ENCODE measurements at regions not wholly inside any gene's neighbourhood (a gene's known extent, or its start where the extent isn't known, plus 50 kb on each side); places are given as distances from the start of the nearest gene placed in this dataset.

DNA sequence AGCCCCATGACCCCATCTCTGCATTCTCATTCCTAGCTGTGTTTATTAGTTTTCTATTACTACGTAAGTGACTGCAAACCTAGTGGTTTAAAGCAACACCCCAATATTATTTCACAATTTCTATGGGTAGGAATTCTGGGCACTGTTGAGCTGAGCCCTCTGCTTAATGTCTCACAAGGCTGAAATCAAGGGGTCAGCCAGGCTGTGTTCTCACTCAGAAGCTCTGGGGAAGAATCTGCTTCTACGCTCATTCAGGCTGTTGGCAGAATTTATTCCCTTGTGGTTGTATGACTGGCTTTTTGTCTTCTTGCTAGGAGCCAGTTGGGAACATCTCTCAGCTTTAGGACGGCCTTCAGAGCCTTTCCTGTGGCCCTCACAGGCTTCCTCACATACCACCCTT is 181.0 kb downstream of the GIPC2 start (continued):
- TF ChIP-seq ZNF548 (tag by site-specific recombination; IDR thresholded peaks at IDR 0.05) (no peak), ZNF174 (tag by site-specific recombination; IDR thresholded peaks at IDR 0.05) (no peak), ZNF23 (tag by site-specific recombination; IDR thresholded peaks at IDR 0.05; ENCODE audit: borderline replicate concordance) (no peak), GFI1B (tag by site-specific recombination; IDR thresholded peaks at IDR 0.05) (no peak), SALL2 (tag by site-specific recombination; IDR thresholded peaks at IDR 0.05; ENCODE audit: borderline replicate concordance) (no peak), OSR2 (tag by site-specific recombination; IDR thresholded peaks at IDR 0.05) (no peak), RBAK (tag by site-specific recombination; IDR thresholded peaks at IDR 0.05) (no peak), YY1 (tag by site-specific recombination; IDR thresholded peaks at IDR 0.05) (no peak)

DNA sequence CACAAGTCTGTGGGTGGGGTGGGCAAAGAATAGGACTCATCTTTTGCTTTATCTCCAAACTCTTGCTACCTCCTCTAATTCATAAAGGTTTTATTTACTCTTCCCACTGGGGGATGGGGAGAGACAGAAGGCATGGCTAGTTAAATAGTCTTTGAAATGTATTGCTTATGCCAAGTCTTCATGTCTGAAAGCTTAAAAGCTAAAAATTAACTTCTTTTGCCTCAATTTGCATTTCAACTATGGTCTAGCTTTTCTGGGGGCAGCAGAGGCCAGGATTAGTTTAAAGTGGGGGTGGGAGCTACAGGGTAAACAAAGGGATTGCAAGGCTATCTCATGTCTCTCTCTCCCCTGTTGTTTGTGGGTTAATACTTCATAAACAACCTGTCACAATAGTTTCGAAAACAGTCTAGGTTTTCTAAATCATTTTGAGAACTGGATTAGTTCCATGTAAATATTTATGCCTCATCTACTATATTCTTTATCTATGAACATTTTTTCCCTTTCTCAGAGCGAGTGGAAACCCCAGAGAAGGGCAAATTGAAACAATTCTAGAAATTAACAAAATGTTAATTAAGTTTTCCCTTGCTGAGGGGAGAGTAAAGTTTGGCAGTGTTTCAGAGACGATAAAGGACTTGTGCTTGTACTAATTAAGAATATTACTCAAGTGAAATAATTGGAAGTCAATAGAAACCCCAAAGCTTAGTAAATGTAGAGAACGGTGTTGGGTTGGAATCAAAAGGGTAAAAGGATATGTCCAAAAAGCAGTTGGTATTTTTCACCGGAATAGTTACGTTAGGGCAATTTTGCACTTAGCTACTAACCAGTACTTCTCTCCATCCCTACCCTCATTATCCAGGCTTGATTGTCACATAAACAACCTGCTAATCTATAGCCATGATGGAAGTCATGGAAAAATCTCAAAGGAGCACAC is 182.2 kb downstream of the GIPC2 start:
- CTCF ChIA-PET: interaction anchor here (0.6 kb wide), 2 partner anchors 11 to 276 kb away, joined by 3 to 4 read pairs; no protein-coding TSS in a partner anchor

More for the DNA sequence above, 182.2 kb downstream of the GIPC2 start:
- H3K4me3 ChIP-seq (ENCODE audit: low read depth, low read length): no peak overlapping the region
- no peak overlapping the region for H3K27ac ChIP-seq (ENCODE audit: extremely low read depth, low read depth, low read length)
- TF ChIP-seq, protein P1, sequence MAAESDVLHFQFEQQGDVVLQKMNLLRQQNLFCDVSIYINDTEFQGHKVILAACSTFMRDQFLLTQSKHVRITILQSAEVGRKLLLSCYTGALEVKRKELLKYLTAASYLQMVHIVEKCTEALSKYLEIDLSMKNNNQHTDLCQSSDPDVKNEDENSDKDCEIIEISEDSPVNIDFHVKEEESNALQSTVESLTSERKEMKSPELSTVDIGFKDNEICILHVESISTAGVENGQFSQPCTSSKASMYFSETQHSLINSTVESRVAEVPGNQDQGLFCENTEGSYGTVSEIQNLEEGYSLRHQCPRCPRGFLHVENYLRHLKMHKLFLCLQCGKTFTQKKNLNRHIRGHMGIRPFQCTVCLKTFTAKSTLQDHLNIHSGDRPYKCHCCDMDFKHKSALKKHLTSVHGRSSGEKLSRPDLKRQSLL (tag by site-specific recombination; IDR thresholded peaks at IDR 0.05): no peak
- no peak for TF ChIP-seq HOXC10 (CRISPR knock-in tag; IDR thresholded peaks at IDR 0.05)
- no peak for TF ChIP-seq ZNF701 (tag by site-specific recombination; IDR thresholded peaks at IDR 0.05)
- TF ChIP-seq ZNF658 (tag by site-specific recombination; IDR thresholded peaks at IDR 0.05): no peak
- TF ChIP-seq, protein P2, sequence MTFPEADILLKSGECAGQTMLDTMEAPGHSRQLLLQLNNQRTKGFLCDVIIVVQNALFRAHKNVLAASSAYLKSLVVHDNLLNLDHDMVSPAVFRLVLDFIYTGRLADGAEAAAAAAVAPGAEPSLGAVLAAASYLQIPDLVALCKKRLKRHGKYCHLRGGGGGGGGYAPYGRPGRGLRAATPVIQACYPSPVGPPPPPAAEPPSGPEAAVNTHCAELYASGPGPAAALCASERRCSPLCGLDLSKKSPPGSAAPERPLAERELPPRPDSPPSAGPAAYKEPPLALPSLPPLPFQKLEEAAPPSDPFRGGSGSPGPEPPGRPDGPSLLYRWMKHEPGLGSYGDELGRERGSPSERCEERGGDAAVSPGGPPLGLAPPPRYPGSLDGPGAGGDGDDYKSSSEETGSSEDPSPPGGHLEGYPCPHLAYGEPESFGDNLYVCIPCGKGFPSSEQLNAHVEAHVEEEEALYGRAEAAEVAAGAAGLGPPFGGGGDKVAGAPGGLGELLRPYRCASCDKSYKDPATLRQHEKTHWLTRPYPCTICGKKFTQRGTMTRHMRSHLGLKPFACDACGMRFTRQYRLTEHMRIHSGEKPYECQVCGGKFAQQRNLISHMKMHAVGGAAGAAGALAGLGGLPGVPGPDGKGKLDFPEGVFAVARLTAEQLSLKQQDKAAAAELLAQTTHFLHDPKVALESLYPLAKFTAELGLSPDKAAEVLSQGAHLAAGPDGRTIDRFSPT (tag by site-specific recombination; IDR thresholded peaks at IDR 0.05): no peak
- no peak for TF ChIP-seq FEZF1 (tag by site-specific recombination; IDR thresholded peaks at IDR 0.05)
- no peak for TF ChIP-seq ZNF214 (tag by site-specific recombination; IDR thresholded peaks at IDR 0.05; ENCODE audit: borderline replicate concordance)
- TF ChIP-seq, protein P3, sequence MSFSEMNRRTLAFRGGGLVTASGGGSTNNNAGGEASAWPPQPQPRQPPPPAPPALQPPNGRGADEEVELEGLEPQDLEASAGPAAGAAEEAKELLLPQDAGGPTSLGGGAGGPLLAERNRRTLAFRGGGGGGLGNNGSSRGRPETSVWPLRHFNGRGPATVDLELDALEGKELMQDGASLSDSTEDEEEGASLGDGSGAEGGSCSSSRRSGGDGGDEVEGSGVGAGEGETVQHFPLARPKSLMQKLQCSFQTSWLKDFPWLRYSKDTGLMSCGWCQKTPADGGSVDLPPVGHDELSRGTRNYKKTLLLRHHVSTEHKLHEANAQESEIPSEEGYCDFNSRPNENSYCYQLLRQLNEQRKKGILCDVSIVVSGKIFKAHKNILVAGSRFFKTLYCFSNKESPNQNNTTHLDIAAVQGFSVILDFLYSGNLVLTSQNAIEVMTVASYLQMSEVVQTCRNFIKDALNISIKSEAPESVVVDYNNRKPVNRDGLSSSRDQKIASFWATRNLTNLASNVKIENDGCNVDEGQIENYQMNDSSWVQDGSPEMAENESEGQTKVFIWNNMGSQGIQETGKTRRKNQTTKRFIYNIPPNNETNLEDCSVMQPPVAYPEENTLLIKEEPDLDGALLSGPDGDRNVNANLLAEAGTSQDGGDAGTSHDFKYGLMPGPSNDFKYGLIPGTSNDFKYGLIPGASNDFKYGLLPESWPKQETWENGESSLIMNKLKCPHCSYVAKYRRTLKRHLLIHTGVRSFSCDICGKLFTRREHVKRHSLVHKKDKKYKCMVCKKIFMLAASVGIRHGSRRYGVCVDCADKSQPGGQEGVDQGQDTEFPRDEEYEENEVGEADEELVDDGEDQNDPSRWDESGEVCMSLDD (tag by site-specific recombination; IDR thresholded peaks at IDR 0.05): no peak
- TF ChIP-seq, protein P4, sequence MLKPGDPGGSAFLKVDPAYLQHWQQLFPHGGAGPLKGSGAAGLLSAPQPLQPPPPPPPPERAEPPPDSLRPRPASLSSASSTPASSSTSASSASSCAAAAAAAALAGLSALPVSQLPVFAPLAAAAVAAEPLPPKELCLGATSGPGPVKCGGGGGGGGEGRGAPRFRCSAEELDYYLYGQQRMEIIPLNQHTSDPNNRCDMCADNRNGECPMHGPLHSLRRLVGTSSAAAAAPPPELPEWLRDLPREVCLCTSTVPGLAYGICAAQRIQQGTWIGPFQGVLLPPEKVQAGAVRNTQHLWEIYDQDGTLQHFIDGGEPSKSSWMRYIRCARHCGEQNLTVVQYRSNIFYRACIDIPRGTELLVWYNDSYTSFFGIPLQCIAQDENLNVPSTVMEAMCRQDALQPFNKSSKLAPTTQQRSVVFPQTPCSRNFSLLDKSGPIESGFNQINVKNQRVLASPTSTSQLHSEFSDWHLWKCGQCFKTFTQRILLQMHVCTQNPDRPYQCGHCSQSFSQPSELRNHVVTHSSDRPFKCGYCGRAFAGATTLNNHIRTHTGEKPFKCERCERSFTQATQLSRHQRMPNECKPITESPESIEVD (tag by site-specific recombination; IDR thresholded peaks at IDR 0.05): no peak
- no peak for TF ChIP-seq OSR2 (tag by site-specific recombination; IDR thresholded peaks at IDR 0.05)
- no peak for TF ChIP-seq ZNF341 (tag by site-specific recombination; IDR thresholded peaks at IDR 0.05; ENCODE audit: low read depth)
- TF ChIP-seq ZNF548 (tag by site-specific recombination; IDR thresholded peaks at IDR 0.05): no peak
- TF ChIP-seq, protein P5, sequence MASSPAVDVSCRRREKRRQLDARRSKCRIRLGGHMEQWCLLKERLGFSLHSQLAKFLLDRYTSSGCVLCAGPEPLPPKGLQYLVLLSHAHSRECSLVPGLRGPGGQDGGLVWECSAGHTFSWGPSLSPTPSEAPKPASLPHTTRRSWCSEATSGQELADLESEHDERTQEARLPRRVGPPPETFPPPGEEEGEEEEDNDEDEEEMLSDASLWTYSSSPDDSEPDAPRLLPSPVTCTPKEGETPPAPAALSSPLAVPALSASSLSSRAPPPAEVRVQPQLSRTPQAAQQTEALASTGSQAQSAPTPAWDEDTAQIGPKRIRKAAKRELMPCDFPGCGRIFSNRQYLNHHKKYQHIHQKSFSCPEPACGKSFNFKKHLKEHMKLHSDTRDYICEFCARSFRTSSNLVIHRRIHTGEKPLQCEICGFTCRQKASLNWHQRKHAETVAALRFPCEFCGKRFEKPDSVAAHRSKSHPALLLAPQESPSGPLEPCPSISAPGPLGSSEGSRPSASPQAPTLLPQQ (tag by site-specific recombination; IDR thresholded peaks at IDR 0.05): no peak
- TF ChIP-seq ZNF112 (tag by site-specific recombination; IDR thresholded peaks at IDR 0.05): no peak
- TF ChIP-seq, protein P6, sequence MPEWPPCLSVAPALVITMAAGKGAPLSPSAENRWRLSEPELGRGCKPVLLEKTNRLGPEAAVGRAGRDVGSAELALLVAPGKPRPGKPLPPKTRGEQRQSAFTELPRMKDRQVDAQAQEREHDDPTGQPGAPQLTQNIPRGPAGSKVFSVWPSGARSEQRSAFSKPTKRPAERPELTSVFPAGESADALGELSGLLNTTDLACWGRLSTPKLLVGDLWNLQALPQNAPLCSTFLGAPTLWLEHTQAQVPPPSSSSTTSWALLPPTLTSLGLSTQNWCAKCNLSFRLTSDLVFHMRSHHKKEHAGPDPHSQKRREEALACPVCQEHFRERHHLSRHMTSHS (tag by site-specific recombination; IDR thresholded peaks at IDR 0.05): no peak
- TF ChIP-seq, protein P7, sequence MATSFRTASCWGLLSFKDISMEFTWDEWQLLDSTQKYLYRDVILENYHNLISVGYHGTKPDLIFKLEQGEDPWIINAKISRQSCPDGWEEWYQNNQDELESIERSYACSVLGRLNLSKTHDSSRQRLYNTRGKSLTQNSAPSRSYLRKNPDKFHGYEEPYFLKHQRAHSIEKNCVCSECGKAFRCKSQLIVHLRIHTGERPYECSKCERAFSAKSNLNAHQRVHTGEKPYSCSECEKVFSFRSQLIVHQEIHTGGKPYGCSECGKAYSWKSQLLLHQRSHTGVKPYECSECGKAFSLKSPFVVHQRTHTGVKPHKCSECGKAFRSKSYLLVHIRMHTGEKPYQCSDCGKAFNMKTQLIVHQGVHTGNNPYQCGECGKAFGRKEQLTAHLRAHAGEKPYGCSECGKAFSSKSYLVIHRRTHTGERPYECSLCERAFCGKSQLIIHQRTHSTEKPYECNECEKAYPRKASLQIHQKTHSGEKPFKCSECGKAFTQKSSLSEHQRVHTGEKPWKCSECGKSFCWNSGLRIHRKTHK (tag by site-specific recombination; IDR thresholded peaks at IDR 0.05): no peak
- no peak for TF ChIP-seq ZNF146 (tag by site-specific recombination; IDR thresholded peaks at IDR 0.05)
- no peak for TF ChIP-seq GLI4 (tag by site-specific recombination; IDR thresholded peaks at IDR 0.05)
- POLR2A ChIA-PET: no interaction called here
- H3K36me3 ChIP-seq (ENCODE audit: control insufficient read depth in 2 of 2, insufficient read depth in 1 of 2, low read length in 2 of 2): no peaks in the 10 kb centered on the region
- H3K4me1 ChIP-seq (ENCODE audit: control insufficient read depth, insufficient read depth, low read length): no peaks in the 10 kb centered on the region
- no peaks in the 10 kb centered on the region for H3K9me3 ChIP-seq (ENCODE audit: control insufficient read depth, insufficient read depth, low read depth, low read length)

Measured in HEK293 (cell line).